GM12891 (cell line): ENCODE measurements at regions not wholly inside any gene's neighbourhood (a gene's known extent, or its start where the extent isn't known, plus 50 kb on each side); places are given as distances from the start of the nearest gene placed in this dataset.

Experiments used
- POLR2A ChIP-seq: IDR thresholded peaks from 2 replicates; pipeline ENCODE4 v1.6.1; 2011; ENCODE audit warnings: low read depth, low read length, control low read depth
- POLR2AphosphoS5 ChIP-seq: IDR thresholded peaks from 2 replicates; pipeline ENCODE4 v1.6.1; 2011; ENCODE audit warnings: low read depth, low read length, control low read depth

DNA sequence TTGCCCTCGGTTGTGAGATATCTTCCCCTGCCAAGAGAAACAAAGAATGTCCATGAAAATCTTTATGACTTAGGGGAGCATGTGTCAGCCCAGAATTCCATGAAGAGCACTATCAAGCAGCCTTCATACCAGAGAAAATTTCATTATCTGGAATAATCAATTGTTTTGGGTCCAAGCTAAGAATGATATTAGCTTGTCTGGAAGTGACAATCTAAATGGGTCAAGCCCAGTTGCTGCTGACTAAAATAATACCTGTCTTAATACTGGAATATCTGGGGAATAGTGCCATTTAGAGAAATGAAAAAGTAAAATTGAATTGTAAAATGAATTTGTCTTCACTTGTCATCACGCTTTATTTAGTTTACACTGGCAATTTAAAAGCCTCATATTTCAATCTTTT, 407.4 kb downstream of the PLA2G4A start:
- TF ChIP-seq POLR2A, result no peak
- no peak for TF ChIP-seq POLR2AphosphoS5
